Rectal smooth muscle tissue (tissue), 1 donor: ENCODE measurements at regions not wholly inside any gene's neighbourhood (a gene's known extent, or its start where the extent isn't known, plus 50 kb on each side); places are given as distances from the start of the nearest gene placed in this dataset.

Experiments
- H3K27ac ChIP-seq: one replicate; pipeline ENCODE4 v1.7.0; 2013; ENCODE audit warnings: low read depth, low read length, inconsistent platforms
- H3K27me3 ChIP-seq: one replicate; pipeline ENCODE4 v1.7.0; 2013; ENCODE audit warnings: low read length; ENCODE audit not compliant: control insufficient read depth, insufficient read depth
- H3K36me3 ChIP-seq: one replicate; pipeline ENCODE4 v1.7.0; 2013; ENCODE audit warnings: low read length; ENCODE audit not compliant: control insufficient read depth, insufficient read depth
- H3K4me1 ChIP-seq: one replicate; pipeline ENCODE4 v1.7.0; 2013; ENCODE audit warnings: low read length; ENCODE audit not compliant: control insufficient read depth, insufficient read depth
- H3K4me3 ChIP-seq: one replicate; pipeline ENCODE4 v1.7.0; 2013; ENCODE audit warnings: low read length
- H3K9ac ChIP-seq: one replicate; pipeline ENCODE4 v1.7.0; 2013; ENCODE audit warnings: low read length

GRCh38 chr11:43545610-43546009, 134.9 kb upstream of the HSD17B12 start:
- no peaks in the 10 kb centered on the region for H3K4me1 ChIP-seq
- no peaks in the 10 kb centered on the region for H3K27me3 ChIP-seq
- no peak overlapping the region for H3K4me3 ChIP-seq
- no peak overlapping the region for H3K27ac ChIP-seq
- no peak overlapping the region for H3K9ac ChIP-seq
- no peaks in the 10 kb centered on the region for H3K36me3 ChIP-seq

GRCh38 chr11:43546561-43547429, 133.7 kb upstream of the HSD17B12 start:
- H3K27ac ChIP-seq: no peak overlapping the region
- H3K4me1 ChIP-seq: no peaks in the 10 kb centered on the region

GRCh38 chr11:43547430-43547831, 133.1 kb upstream of the HSD17B12 start:
- H3K36me3 ChIP-seq: no peaks in the 10 kb centered on the region
- no peak overlapping the region for H3K9ac ChIP-seq
- no peaks in the 10 kb centered on the region for H3K4me1 ChIP-seq
- no peak overlapping the region for H3K27ac ChIP-seq
- H3K4me3 ChIP-seq: no peak overlapping the region
- no peaks in the 10 kb centered on the region for H3K27me3 ChIP-seq

More at GRCh38 chr11:43546561-43547429, 133.7 kb upstream of the HSD17B12 start:
- Histone ChIP-seq H3K9ac (no peak overlapping the region), H3K36me3 (no peaks in the 10 kb centered on the region), H3K4me3 (no peak overlapping the region), H3K27me3 (no peaks in the 10 kb centered on the region)

GRCh38 chr11:43547889-43548381, 132.6 kb upstream of the HSD17B12 start:
- Histone ChIP-seq H3K36me3 (no peaks in the 10 kb centered on the region), H3K4me1 (no peaks in the 10 kb centered on the region), H3K27ac (no peak overlapping the region), H3K4me3 (no peak overlapping the region), H3K27me3 (no peaks in the 10 kb centered on the region), H3K9ac (no peak overlapping the region)

GRCh38 chr11:43548916-43549315, 131.6 kb upstream of the HSD17B12 start:
- no peaks in the 10 kb centered on the region for H3K36me3 ChIP-seq
- no peaks in the 10 kb centered on the region for H3K27me3 ChIP-seq
- H3K27ac ChIP-seq: no peak overlapping the region
- H3K4me3 ChIP-seq: no peak overlapping the region
- H3K4me1 ChIP-seq: no peaks in the 10 kb centered on the region
- H3K9ac ChIP-seq: no peak overlapping the region

GRCh38 chr11:43549624-43550023, 130.9 kb upstream of the HSD17B12 start:
- Histone ChIP-seq H3K27ac (no peak overlapping the region), H3K36me3 (no peaks in the 10 kb centered on the region), H3K9ac (no peak overlapping the region), H3K27me3 (peaks cover under 1% of the 10 kb centered on the region), H3K4me1 (no peaks in the 10 kb centered on the region), H3K4me3 (no peak overlapping the region)

- Histone ChIP-seq H3K27ac (no peak overlapping the region), H3K4me1 (no peaks in the 10 kb centered on the region)
These were observed 129.8 kb upstream of the HSD17B12 start for GRCh38 chr11:43550714-43551113.

GRCh38 chr11:43554148-43554473, 126.4 kb upstream of the HSD17B12 start:
- no peak overlapping the region for H3K4me3 ChIP-seq
- no peak overlapping the region for H3K9ac ChIP-seq
- peaks cover 11% of the 10 kb centered on the region for H3K27me3 ChIP-seq
- no peaks in the 10 kb centered on the region for H3K36me3 ChIP-seq
- H3K27ac ChIP-seq: no peak overlapping the region
- no peaks in the 10 kb centered on the region for H3K4me1 ChIP-seq

More at GRCh38 chr11:43550714-43551113, 129.8 kb upstream of the HSD17B12 start:
- peaks cover 1% of the 10 kb centered on the region for H3K27me3 ChIP-seq
- H3K36me3 ChIP-seq: no peaks in the 10 kb centered on the region
- H3K9ac ChIP-seq: no peak overlapping the region
- no peak overlapping the region for H3K4me3 ChIP-seq

- peaks cover 11% of the 10 kb centered on the region for H3K27me3 ChIP-seq
- H3K4me3 ChIP-seq: no peak overlapping the region
- H3K4me1 ChIP-seq: no peaks in the 10 kb centered on the region
- H3K36me3 ChIP-seq: no peaks in the 10 kb centered on the region
- H3K27ac ChIP-seq: no peak overlapping the region
- no peak overlapping the region for H3K9ac ChIP-seq
These were observed 125.4 kb upstream of the HSD17B12 start for GRCh38 chr11:43555186-43555585.

- H3K4me3 ChIP-seq: no peak overlapping the region
- H3K36me3 ChIP-seq: no peaks in the 10 kb centered on the region
- H3K27me3 ChIP-seq: peaks cover 11% of the 10 kb centered on the region
- no peak overlapping the region for H3K9ac ChIP-seq
- H3K27ac ChIP-seq: no peak overlapping the region
- no peaks in the 10 kb centered on the region for H3K4me1 ChIP-seq
These were observed 124.5 kb upstream of the HSD17B12 start for GRCh38 chr11:43555816-43556611.

- no peak overlapping the region for H3K4me3 ChIP-seq
- no peak overlapping the region for H3K27ac ChIP-seq
- H3K9ac ChIP-seq: no peak overlapping the region
- H3K36me3 ChIP-seq: no peaks in the 10 kb centered on the region
- H3K4me1 ChIP-seq: no peaks in the 10 kb centered on the region
- H3K27me3 ChIP-seq: peaks cover 11% of the 10 kb centered on the region
These were observed 123.7 kb upstream of the HSD17B12 start for GRCh38 chr11:43556612-43557375.

- H3K27me3 ChIP-seq: peaks cover 11% of the 10 kb centered on the region
- H3K4me1 ChIP-seq: no peaks in the 10 kb centered on the region
- H3K4me3 ChIP-seq: no peak overlapping the region
- no peak overlapping the region for H3K27ac ChIP-seq
- H3K36me3 ChIP-seq: no peaks in the 10 kb centered on the region
- no peak overlapping the region for H3K9ac ChIP-seq
These were observed 122.9 kb upstream of the HSD17B12 start for GRCh38 chr11:43557553-43558110.
